ENCODE measurements at regions not wholly inside any gene's neighbourhood (a gene's known extent, or its start where the extent isn't known, plus 50 kb on each side); places are given as distances from the start of the nearest gene placed in this dataset.

DNA sequence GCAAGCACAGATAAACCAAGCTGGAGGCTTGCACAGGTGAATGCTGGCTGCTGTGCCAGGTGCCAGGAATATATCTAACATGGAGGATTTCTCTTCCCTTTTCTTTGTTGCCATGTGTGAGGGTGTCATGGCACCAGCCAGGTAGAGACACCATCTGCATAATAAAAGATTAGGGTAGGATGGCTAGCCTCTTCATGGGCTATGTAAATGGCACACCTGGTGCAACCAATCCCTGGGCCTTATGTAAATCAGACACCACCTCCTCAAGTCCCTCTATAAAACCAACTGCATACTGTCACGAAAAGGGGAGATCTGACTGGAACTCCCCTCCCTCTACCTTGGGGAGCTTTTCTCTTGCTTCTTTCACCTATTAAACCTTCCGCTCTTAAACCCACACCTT, 322.5 kb upstream of the POM121L12 start:
- Histone ChIP-seq H3K9me3 (ENCODE audit: control insufficient read depth, insufficient read depth, low read length) (peaks cover 10% of the 10 kb centered on the region), H3K79me1 (ENCODE audit: low read depth in 1 of 2, low read length in 2 of 2) (no peaks in the 10 kb centered on the region), H3K27ac (ENCODE audit: insufficient read depth, low read length) (no peak overlapping the region), H4K91ac (ENCODE audit: insufficient read depth, low read depth, low read length) (no peak overlapping the region), H4K8ac (ENCODE audit: low read depth in 2 of 2, low read length in 2 of 2) (no peak overlapping the region), H2BK15ac (ENCODE audit: low read depth, low read length) (no peak overlapping the region), H3K14ac (replicated peaks; ENCODE audit: low read depth, low read length) (no peak overlapping the region), H3K4me3 (ENCODE audit: insufficient read depth, low read depth, low read length) (no peak overlapping the region), H2BK20ac (ENCODE audit: low read depth, low read length) (no peak overlapping the region), H3K36me3 (ENCODE audit: control insufficient read depth, insufficient read depth, low read length) (no peaks in the 10 kb centered on the region), H4K5ac (ENCODE audit: low read depth, low read length) (no peak overlapping the region), H4K20me1 (ENCODE audit: insufficient read depth, low read length) (no peaks in the 10 kb centered on the region), H3K56ac (ENCODE audit: extremely low read depth, insufficient read depth, low read length) (no peak overlapping the region), H2BK5ac (ENCODE audit: low read depth, low read length, poor library complexity, severe bottlenecking) (no peak overlapping the region), H3K4ac (ENCODE audit: low read depth, low read length) (no peak overlapping the region), H3K4me1 (ENCODE audit: control insufficient read depth, insufficient read depth, low read length) (no peaks in the 10 kb centered on the region), H2AK5ac (ENCODE audit: low read depth, low read length) (no peak overlapping the region), H3K18ac (ENCODE audit: low read depth, low read length) (no peak overlapping the region), H3K23ac (ENCODE audit: low read depth, low read length) (no peak overlapping the region), H3K9me1 (ENCODE audit: insufficient read depth, low read length) (no peaks in the 10 kb centered on the region), H2AK9ac (replicated peaks; ENCODE audit: low read depth, low read length, poor library complexity) (no peak overlapping the region), H2BK120ac (ENCODE audit: low read depth, low read length) (no peak overlapping the region), H3K9ac (ENCODE audit: low read depth, low read length) (no peak overlapping the region), H3K27me3 (ENCODE audit: control insufficient read depth, insufficient read depth, low read length) (no peaks in the 10 kb centered on the region), H2AFZ (replicated peaks; ENCODE audit: low read length, poor library complexity) (no peak overlapping the region), H3K4me2 (ENCODE audit: low read depth, low read length) (no peak overlapping the region)
- in situ Hi-C loops (cut with MboI; ENCODE audit: low sequenced_read_pairs): no loop called here
- no peak for DNase-seq
- ChIA-PET POLR2A (ENCODE audit: unreplicated experiment) (no interaction called here), CTCF (no interaction called here)
- intact Hi-C loops (cut with micrococcal nuclease): no loop called here
- TF ChIP-seq RAD21 (IDR thresholded peaks at IDR 0.05; ENCODE audit: low read length): no peak
- TF ChIP-seq POLR2A (IDR thresholded peaks at IDR 0.05; ENCODE audit: low read depth, low read length): no peak
- TF ChIP-seq RCOR1 (IDR thresholded peaks at IDR 0.05; ENCODE audit: insufficient replicate concordance, low read length): no peak
- TF ChIP-seq, protein P1, sequence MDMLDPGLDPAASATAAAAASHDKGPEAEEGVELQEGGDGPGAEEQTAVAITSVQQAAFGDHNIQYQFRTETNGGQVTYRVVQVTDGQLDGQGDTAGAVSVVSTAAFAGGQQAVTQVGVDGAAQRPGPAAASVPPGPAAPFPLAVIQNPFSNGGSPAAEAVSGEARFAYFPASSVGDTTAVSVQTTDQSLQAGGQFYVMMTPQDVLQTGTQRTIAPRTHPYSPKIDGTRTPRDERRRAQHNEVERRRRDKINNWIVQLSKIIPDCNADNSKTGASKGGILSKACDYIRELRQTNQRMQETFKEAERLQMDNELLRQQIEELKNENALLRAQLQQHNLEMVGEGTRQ (IDR thresholded peaks at IDR 0.05; ENCODE audit: low read depth, low read length): no peak
- TF ChIP-seq CHD1 (IDR thresholded peaks at IDR 0.05; ENCODE audit: low read depth, low read length): no peak
- no peak for TF ChIP-seq MAFK (IDR thresholded peaks at IDR 0.05; ENCODE audit: low read depth, low read length)
- TF ChIP-seq, protein P2, sequence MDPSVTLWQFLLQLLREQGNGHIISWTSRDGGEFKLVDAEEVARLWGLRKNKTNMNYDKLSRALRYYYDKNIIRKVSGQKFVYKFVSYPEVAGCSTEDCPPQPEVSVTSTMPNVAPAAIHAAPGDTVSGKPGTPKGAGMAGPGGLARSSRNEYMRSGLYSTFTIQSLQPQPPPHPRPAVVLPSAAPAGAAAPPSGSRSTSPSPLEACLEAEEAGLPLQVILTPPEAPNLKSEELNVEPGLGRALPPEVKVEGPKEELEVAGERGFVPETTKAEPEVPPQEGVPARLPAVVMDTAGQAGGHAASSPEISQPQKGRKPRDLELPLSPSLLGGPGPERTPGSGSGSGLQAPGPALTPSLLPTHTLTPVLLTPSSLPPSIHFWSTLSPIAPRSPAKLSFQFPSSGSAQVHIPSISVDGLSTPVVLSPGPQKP (IDR thresholded peaks at IDR 0.05; ENCODE audit: borderline replicate concordance, low read depth, low read length): no peak
- no peak for TF ChIP-seq SMC3 (IDR thresholded peaks at IDR 0.05; ENCODE audit: low read depth, low read length)
- no peak for TF ChIP-seq NFE2L2 (IDR thresholded peaks at IDR 0.05; ENCODE audit: low read depth, low read length)
- no CpG with 5 or more reads among the region's 2 CpGs for WGBS, 2 experiments (ENCODE audit: extremely low coverage in 2 of 2, insufficient read length in 1 of 2)
- dilution Hi-C loops (cut with HindIII; ENCODE audit: low sequenced_read_pairs, unreplicated experiment): no loop called here
- no peak for ATAC-seq (ENCODE audit: low read depth)
- no TSS peak for BruUV-seq (replicated peaks)
